AG04449 (cell line): ENCODE measurements at regions not wholly inside any gene's neighbourhood (a gene's known extent, or its start where the extent isn't known, plus 50 kb on each side); places are given as distances from the start of the nearest gene placed in this dataset.

Experiments
- CTCF ChIA-PET: fragments of 350-600 bp; formaldehyde crosslinking; extraction: SDS; loops from one replicate; lab custom pipeline; 2021; ENCODE audit warnings: antibody characterized with exemption; lab: Yijun Ruan, JAX
- POLR2A ChIA-PET: fragments of 400-600, 350-600 bp; formaldehyde crosslinking; extraction: SDS; loops from one replicate; lab custom pipeline; 2020; ENCODE audit warnings: antibody characterized with exemption, inconsistent platforms; lab: Yijun Ruan, JAX
- DNase-seq: peaks from one replicate; pipeline ENCODE4 v3.0.0-alpha.2; 2010; ENCODE audit warnings: low read depth, low spot score
- H3K4me3 ChIP-seq: 2 replicates; pipeline ENCODE4 v1.5.1; 2011; ENCODE audit warnings: low read depth, mild to moderate bottlenecking, control low read depth, low read length
- TF ChIP-seq, protein P1 (sequence below): IDR thresholded peaks from one replicate; pipeline ENCODE4 v1.5.1; 2011; ENCODE audit warnings: mild to moderate bottlenecking, moderate library complexity, low read length, control low read depth, inconsistent platforms; ENCODE audit not compliant: insufficient read depth; ENCODE audit errors: missing control alignments

DNA sequence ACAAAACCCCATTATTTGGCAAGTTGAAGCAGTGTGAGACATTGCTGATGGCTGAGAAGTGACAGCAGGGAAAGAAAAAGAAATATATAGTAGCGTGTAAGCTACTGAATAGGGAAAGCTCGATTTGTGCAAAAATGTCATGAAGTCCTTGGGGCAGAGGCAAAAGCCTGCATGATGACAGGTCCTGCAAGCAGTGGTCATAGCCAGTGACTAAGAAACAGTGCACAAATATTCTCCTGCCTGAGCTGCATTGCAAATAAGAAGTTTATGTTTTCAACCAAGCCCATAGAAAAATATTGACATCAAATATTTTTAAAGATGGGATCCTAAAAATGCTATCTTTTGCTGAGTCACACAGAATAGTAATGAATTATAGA, 270.0 kb downstream of the SLITRK6 start:
- TF ChIP-seq, protein P1, sequence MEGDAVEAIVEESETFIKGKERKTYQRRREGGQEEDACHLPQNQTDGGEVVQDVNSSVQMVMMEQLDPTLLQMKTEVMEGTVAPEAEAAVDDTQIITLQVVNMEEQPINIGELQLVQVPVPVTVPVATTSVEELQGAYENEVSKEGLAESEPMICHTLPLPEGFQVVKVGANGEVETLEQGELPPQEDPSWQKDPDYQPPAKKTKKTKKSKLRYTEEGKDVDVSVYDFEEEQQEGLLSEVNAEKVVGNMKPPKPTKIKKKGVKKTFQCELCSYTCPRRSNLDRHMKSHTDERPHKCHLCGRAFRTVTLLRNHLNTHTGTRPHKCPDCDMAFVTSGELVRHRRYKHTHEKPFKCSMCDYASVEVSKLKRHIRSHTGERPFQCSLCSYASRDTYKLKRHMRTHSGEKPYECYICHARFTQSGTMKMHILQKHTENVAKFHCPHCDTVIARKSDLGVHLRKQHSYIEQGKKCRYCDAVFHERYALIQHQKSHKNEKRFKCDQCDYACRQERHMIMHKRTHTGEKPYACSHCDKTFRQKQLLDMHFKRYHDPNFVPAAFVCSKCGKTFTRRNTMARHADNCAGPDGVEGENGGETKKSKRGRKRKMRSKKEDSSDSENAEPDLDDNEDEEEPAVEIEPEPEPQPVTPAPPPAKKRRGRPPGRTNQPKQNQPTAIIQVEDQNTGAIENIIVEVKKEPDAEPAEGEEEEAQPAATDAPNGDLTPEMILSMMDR, result no peak
- no peak for DNase-seq
- no peak overlapping the region for H3K4me3 ChIP-seq
- POLR2A ChIA-PET, result interaction anchor here (1.1 to 1.4 kb wide), 3 partner anchors 19 to 32 kb away, joined by 3 to 4 read pairs (median 3); no protein-coding TSS in a partner anchor
- CTCF ChIA-PET, result interaction anchor here (0.6 kb wide), 1 partner anchor 29 kb away, joined by 3 read pairs; no protein-coding TSS in a partner anchor

DNA sequence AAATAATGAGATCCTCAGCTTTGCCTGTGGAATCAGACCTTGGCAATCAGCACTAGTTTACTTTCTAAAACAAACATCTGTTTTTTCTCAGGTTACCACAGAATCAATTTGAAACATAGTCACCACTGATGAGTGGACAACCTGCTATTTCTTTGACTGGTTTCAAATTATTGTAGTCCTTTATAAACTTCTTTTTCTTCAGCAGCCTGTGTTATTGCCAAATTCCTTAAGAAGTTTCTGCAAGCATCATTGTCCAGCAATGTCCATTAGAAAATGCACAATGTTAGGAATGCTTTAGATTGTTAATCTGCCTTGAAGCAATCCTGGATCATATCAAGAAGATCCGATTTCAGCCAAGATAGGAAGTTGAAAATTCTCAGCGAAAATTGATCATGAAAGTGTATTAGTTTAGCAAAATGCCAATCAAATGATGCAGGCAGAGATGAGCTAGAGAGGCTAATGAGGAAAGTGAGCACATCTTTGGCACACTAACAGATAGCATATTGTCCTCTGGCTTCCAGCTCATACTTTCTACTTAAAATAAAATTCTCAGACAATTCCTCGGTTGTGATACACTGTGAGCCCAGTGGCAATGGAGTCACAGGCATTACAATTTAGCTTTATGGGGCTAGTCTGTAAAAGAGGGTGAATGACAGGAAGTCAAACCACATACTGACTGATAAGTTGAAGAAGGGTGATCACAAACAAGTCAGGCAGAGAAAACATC, 270.6 kb downstream of the SLITRK6 start:
- DNase-seq, result peak; percentile 82
- CTCF ChIA-PET, result interaction anchor here (0.6 kb wide), 1 partner anchor 29 kb away, joined by 3 read pairs; no protein-coding TSS in a partner anchor
- POLR2A ChIA-PET, result interaction anchor here (1.1 to 1.4 kb wide), 3 partner anchors 19 to 31 kb away, joined by 3 to 4 read pairs (median 3); no protein-coding TSS in a partner anchor
- no peak overlapping the region for H3K4me3 ChIP-seq
- TF ChIP-seq, protein P1, result no peak

DNA sequence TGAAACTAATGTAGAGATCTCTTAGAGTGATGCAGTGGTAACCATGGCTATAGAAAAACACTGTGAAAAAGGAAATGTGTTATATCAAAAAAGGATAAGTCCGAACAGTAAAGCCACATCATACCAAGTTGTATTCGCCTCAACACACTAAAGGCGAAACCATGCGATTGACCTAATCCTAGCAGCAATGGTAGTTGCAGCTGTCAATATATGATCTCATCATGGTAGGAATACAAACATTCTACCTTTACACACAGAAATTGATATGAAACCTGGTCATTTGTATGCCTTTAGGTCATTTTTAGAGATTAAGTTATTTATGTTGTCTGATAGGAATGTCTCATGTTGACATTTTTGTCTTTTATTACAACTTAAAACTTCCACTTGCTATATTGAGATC, 271.9 kb downstream of the SLITRK6 start:
- POLR2A ChIA-PET, result no interaction called here
- no peak for DNase-seq
- TF ChIP-seq, protein P1, result no peak
- no peak overlapping the region for H3K4me3 ChIP-seq
- CTCF ChIA-PET, result no interaction called here

DNA sequence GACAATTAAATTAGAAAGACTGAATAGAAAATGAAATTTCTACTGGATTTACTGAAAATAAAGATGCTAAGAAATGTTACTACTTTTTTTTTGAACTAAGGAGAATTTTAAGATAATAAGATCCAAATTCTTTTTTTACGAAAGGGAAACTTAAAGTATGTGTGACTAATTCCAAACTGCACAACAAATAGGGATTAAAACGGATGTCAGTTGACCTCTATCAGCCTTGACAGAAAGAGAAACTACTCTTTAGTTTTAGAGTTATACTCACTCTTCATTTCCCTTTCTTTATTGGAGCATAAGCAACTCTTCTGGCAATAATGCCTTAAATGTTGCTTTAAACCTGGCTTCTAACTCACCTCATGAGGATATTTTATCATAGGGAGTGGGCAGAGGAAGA, 273.8 kb downstream of the SLITRK6 start:
- ChIA-PET POLR2A (no interaction called here), CTCF (no interaction called here)
- no peak for DNase-seq
- no peak overlapping the region for H3K4me3 ChIP-seq
- TF ChIP-seq, protein P1, result no peak

DNA sequence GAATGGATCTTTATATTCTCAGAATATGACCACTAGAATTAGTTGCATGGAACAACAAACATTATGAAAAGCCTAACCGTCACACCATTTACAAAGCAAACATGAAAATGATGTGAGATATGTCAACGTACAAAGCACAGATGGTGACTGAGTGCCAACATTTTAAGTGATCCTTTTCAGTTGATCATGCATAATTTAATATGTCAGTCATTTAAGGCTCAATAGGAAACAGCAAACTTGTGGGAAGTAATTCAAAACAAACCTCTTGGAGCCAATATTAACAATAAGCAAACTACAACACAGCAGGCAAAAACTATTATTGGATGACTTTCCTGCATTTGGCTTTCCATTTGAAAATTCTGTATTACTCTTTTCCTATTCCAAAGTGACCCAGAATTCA, 277.6 kb downstream of the SLITRK6 start:
- DNase-seq, result no peak
- ChIA-PET CTCF (no interaction called here), POLR2A (no interaction called here)
- H3K4me3 ChIP-seq, result no peak overlapping the region
- TF ChIP-seq, protein P1, result no peak

DNA sequence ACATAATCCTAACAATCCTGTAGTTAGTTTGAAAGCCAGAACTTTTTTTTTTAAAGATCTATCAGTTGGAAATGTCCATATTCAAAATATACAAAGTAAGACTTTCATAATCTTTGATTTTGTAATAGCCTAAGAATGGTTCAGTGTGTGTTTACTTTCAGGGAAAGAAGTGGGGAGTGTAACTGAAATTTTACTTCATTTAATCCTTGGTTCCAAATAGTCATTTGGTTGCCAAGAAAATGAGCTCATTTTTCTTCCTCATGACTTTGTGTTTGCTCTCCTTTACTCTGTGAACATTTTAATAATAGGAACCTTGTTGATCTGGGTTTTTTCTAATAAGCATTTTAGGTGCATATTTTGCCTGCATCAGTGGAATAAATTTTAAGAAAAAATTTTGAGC, 278.8 kb downstream of the SLITRK6 start:
- POLR2A ChIA-PET, result no interaction called here
- no peak for DNase-seq
- no peak overlapping the region for H3K4me3 ChIP-seq
- CTCF ChIA-PET, result no interaction called here
- TF ChIP-seq, protein P1, result no peak
